Fibroblast of the aortic adventitia (primary cell): ENCODE measurements at regions not wholly inside any gene's neighbourhood (a gene's known extent, or its start where the extent isn't known, plus 50 kb on each side); places are given as distances from the start of the nearest gene placed in this dataset.

Source experiments
- DNase-seq: peaks from one replicate; pipeline ENCODE4 v3.0.0-alpha.2; 2010; ENCODE audit warnings: low read depth
- H3K4me3 ChIP-seq: 2 replicates; pipeline ENCODE4 v1.5.1; 2011; ENCODE audit warnings: low read depth, mild to moderate bottlenecking, control low read depth, low read length, moderate library complexity
- CTCF ChIP-seq: IDR thresholded peaks from 2 replicates; pipeline ENCODE4 v1.5.1; 2011; ENCODE audit warnings: mild to moderate bottlenecking, low read length, control low read depth, inconsistent platforms; ENCODE audit not compliant: insufficient read depth

DNA sequence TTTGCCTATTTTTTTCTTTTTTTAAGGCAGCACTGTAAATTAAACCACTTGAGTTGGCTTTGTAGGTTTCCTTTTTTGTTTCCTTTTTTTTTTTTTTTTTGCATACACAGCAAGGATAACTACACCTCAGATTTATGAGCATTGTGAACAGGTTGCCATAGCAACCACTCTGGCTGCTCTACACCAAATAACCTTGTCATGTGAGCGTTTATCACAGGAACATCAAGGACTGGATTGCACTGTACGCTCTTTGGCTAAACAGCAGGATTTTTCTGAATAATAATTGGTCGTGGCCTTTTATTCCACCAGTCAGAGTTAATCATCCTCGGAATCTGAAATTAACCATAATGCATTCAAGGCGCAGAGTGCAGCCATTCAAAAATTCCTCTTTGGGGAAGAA, 199.1 kb upstream of the SLC14A2 start:
- DNase-seq = no peak
- no peak overlapping the region for H3K4me3 ChIP-seq
- TF ChIP-seq CTCF = no peak

GRCh38 chr18:45417392-45417791, 197.9 kb upstream of the SLC14A2 start:
- no peak for TF ChIP-seq CTCF
- no peak overlapping the region for H3K4me3 ChIP-seq
- no peak for DNase-seq

DNA sequence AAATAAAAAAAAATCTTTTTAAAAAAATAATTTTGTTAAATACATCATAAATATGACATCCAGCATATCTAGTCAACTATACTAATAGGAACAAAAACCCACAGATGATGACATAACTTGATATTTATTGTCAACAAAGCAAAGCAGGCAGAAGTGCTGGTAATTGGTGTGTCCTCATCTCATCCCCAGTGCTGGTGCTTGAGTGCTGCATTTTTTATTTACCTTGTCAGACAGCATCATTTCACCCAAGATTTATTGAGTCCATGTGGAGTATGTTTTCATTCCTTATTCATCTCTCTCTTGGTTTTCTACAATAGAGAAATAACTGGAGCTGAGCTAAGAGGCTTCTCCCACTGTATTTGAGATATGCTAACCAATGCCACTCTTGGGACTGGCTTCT, 191.6 kb upstream of the SLC14A2 start:
- DNase-seq = no peak
- no peak for TF ChIP-seq CTCF

DNA sequence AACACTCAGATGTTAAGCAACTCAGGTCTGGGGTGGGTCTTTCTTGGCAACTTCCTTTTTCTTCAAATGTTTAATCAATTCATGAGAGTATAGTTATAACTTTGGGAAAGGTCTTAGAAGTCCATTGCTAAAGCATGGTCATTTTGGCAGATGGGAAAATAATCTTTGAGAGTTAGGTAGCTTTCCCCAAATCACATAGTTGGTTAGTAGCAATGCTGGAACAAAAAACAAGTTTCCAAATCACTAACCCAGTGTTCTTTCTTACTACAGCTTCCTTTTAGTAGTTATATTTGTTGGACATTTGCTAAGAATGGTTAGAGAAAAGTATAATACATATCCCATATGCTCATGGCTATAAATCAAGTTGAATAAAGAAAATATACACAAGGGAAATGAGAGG, 185.2 kb upstream of the SLC14A2 start:
- TF ChIP-seq CTCF = no peak
- DNase-seq = no peak
- no peak overlapping the region for H3K4me3 ChIP-seq

More for the DNA sequence above, 191.6 kb upstream of the SLC14A2 start:
- H3K4me3 ChIP-seq = no peak overlapping the region

DNA sequence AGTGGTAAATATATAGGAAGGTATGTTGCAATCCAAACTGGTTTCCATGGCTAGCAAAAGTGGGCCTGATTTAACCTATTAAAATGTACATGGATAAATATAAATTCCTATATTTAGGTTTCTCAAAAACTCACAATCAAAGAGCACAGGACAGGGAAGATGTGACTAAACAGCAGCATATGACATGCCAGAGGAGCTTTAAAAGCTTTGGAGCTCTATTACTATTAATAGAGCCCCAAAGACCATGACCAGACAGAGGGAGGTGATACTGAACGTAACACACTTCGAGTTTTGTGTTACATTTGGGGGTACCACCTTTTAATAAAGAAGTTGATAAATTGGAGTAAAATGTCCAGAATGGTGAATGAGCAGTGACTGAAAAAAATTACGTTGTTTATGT, 179.5 kb upstream of the SLC14A2 start:
- no peak for DNase-seq
- TF ChIP-seq CTCF = no peak
- no peak overlapping the region for H3K4me3 ChIP-seq

DNA sequence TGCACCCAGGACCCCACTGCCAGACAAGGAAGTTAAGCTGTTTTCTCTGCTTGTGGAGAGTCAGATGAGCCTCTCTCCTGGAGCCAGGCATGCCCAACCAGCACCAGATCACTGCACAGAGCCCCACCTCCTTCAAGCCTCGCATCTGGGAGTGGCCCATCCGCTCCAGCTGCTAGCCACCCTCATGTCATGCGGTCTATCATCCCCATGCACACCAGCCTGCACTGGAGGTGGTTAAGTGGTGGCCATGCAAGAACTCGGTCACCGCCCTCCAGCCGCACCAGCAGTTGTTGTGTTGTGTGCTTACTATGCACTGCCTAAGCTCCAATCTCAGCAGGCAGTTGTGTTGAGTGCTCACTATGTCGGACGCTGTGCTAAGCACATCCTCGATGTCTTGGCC, 177.9 kb upstream of the SLC14A2 start:
- H3K4me3 ChIP-seq = no peak overlapping the region
- no peak for TF ChIP-seq CTCF
- no peak for DNase-seq

DNA sequence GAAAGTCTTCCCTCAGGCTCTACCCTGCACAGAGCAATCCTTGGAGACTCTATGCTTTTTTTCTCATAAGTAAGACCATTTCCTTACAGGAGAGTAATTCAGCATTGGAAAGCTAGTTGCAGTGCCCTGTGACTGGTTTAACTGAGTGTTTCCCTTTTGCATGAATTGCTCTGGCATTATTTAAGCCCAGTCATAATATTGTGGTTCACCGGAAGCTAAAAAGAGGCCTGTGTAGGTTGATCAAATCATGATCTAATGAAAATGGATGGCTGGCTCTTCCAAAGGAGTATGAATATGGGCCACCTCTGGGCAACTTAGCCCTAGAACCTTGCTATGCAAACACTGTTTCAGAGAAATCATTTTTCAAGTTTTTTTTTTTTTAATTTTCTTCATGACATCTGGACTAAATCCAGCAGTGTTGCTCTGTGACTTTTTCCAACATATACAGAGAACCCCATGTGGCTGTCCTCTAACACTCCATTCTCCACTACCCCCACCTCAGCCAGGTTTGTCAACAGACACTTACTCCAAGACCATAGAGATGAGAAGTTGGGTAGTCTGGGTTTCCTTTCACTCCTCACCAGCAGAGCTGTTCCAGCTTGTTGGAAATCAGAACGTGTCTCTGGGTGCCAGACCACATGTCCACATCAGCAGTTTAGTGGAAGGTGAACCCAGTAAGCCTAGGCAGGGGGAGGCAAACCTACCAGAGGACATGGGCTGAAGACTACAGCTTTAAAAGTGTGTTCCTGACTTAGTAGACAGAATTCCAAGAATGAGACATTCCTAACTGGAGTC, 175.2 kb upstream of the SLC14A2 start:
- no peak overlapping the region for H3K4me3 ChIP-seq
- no peak for TF ChIP-seq CTCF
- DNase-seq = no peak
